ENCODE measurements at regions not wholly inside any gene's neighbourhood (a gene's known extent, or its start where the extent isn't known, plus 50 kb on each side); places are given as distances from the start of the nearest gene placed in this dataset.

DNA sequence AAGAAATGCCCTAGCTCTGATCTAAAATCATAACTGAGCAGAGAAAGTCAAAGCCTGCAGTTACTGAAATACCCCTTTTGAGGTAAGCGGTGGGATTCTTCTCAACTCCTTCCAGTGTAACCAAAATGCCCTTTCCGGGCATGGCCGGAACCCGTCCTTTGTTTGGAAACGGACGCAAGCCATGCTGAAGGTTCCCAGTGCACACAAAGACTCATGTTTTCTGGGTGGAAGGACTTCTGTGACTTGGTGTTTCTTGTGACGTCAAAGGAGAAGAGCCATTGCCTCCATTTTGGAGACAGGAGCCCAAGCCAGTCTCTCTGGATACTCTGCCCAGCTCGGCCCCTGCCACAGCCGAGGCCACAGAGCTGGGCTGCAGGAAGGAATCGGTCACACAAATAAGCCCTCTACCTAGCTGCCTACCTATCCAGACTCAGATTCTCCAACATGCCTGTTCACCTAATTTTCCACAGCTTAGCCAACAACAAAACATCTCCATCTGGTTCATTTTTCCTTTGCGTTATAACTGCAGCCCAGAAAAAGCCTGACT, 182.8 kb downstream of the TBXT start:
- TF ChIP-seq, protein P1, sequence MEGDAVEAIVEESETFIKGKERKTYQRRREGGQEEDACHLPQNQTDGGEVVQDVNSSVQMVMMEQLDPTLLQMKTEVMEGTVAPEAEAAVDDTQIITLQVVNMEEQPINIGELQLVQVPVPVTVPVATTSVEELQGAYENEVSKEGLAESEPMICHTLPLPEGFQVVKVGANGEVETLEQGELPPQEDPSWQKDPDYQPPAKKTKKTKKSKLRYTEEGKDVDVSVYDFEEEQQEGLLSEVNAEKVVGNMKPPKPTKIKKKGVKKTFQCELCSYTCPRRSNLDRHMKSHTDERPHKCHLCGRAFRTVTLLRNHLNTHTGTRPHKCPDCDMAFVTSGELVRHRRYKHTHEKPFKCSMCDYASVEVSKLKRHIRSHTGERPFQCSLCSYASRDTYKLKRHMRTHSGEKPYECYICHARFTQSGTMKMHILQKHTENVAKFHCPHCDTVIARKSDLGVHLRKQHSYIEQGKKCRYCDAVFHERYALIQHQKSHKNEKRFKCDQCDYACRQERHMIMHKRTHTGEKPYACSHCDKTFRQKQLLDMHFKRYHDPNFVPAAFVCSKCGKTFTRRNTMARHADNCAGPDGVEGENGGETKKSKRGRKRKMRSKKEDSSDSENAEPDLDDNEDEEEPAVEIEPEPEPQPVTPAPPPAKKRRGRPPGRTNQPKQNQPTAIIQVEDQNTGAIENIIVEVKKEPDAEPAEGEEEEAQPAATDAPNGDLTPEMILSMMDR (IDR thresholded peaks at IDR 0.05) = no peak
- TF ChIP-seq, protein P2, sequence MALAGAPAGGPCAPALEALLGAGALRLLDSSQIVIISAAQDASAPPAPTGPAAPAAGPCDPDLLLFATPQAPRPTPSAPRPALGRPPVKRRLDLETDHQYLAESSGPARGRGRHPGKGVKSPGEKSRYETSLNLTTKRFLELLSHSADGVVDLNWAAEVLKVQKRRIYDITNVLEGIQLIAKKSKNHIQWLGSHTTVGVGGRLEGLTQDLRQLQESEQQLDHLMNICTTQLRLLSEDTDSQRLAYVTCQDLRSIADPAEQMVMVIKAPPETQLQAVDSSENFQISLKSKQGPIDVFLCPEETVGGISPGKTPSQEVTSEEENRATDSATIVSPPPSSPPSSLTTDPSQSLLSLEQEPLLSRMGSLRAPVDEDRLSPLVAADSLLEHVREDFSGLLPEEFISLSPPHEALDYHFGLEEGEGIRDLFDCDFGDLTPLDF (CRISPR knock-in tag; IDR thresholded peaks at IDR 0.05) = no peak
- TF ChIP-seq, protein P3, sequence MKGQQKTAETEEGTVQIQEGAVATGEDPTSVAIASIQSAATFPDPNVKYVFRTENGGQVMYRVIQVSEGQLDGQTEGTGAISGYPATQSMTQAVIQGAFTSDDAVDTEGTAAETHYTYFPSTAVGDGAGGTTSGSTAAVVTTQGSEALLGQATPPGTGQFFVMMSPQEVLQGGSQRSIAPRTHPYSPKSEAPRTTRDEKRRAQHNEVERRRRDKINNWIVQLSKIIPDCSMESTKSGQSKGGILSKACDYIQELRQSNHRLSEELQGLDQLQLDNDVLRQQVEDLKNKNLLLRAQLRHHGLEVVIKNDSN (CRISPR knock-in tag; IDR thresholded peaks at IDR 0.05) = no peak
- no peak for TF ChIP-seq CREB1 (CRISPR knock-in tag; IDR thresholded peaks at IDR 0.05)
- no peak for TF ChIP-seq ZNF219 (CRISPR knock-in tag; IDR thresholded peaks at IDR 0.05; ENCODE audit: borderline replicate concordance)
- TF ChIP-seq NFYB (CRISPR knock-in tag; conservative IDR thresholded peaks at IDR 0.05; ENCODE audit: low read depth) = no peak
- TF ChIP-seq, protein P4, sequence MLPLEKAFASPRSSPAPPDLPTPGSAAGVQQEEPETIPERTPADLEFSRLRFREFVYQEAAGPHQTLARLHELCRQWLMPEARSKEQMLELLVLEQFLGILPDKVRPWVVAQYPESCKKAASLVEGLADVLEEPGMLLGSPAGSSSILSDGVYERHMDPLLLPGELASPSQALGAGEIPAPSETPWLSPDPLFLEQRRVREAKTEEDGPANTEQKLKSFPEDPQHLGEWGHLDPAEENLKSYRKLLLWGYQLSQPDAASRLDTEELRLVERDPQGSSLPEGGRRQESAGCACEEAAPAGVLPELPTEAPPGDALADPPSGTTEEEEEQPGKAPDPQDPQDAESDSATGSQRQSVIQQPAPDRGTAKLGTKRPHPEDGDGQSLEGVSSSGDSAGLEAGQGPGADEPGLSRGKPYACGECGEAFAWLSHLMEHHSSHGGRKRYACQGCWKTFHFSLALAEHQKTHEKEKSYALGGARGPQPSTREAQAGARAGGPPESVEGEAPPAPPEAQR (CRISPR knock-in tag; IDR thresholded peaks at IDR 0.05) = no peak
- TF ChIP-seq TEAD4 (CRISPR knock-in tag; IDR thresholded peaks at IDR 0.05) = no peak
